22Rv1 (cell line): ENCODE measurements at regions not wholly inside any gene's neighbourhood (a gene's known extent, or its start where the extent isn't known, plus 50 kb on each side); places are given as distances from the start of the nearest gene placed in this dataset.
"Not testable (repeated sequence)": the region's sequence is repeated elsewhere in the genome, so short reads cannot be mapped to it uniquely, and the experiment has no call there.

ENCODE experiments used
- H3K27ac ChIP-seq: fragments of 450-650 bp; 2 replicates; pipeline ENCODE4 v1.5.1; 2017
- ZFX ChIP-seq: fragments of 450-650 bp; IDR thresholded peaks from 2 replicates; pipeline ENCODE4 v1.6.1; 2017; ENCODE audit warnings: antibody characterized with exemption, borderline replicate concordance
- TF ChIP-seq, protein P1 (sequence below): fragments of 450-650 bp; IDR thresholded peaks from 2 replicates; pipeline ENCODE4 v1.5.1; 2017; ENCODE audit warnings: mild to moderate bottlenecking

DNA sequence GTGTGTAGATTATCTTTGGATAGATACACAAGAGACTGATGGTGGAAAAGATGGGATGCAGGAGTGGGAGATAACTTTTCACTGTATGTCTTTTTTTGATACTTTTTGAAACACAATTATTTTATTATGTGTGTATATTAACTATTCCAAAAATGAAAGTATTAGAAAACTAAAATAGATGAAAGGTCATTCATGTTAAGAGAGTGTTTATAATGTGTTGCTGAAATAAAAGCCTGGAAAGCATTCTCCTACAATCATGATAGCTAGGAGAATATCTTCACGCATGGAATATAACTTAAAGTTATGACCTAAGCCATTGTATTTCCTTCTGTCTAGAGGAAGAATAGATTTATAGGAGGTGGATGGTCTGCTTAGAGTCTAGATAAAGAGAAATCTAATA lies 154.8 kb upstream of the MAST4 start:
- TF ChIP-seq ZFX = no peak
- TF ChIP-seq, protein P1, sequence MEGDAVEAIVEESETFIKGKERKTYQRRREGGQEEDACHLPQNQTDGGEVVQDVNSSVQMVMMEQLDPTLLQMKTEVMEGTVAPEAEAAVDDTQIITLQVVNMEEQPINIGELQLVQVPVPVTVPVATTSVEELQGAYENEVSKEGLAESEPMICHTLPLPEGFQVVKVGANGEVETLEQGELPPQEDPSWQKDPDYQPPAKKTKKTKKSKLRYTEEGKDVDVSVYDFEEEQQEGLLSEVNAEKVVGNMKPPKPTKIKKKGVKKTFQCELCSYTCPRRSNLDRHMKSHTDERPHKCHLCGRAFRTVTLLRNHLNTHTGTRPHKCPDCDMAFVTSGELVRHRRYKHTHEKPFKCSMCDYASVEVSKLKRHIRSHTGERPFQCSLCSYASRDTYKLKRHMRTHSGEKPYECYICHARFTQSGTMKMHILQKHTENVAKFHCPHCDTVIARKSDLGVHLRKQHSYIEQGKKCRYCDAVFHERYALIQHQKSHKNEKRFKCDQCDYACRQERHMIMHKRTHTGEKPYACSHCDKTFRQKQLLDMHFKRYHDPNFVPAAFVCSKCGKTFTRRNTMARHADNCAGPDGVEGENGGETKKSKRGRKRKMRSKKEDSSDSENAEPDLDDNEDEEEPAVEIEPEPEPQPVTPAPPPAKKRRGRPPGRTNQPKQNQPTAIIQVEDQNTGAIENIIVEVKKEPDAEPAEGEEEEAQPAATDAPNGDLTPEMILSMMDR = no peak
- H3K27ac ChIP-seq = no peak overlapping the region

DNA sequence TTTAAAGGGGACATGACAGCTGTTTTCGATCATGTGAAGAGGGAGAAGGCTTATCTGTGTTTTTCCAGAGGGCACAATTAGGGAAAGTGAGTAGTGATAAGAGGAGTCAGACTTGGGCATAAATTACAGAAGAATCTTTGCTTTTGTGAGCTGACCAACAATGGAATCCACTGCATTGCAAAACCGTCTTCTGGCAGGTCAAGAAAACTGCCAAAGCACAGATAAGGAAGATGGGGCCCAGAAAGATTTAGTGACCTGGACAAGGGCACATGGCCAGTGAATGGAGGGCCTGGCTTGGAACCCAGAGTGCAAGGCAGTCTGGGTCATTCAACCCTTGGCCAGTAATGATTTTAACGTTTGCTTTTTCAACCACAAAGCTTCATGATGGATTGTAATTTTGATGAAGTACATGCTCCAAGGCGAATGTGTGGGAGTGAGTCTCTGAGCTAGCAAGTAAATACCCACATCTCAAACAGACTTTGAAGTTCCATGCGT lies 153.2 kb upstream of the MAST4 start:
- no peak overlapping the region for H3K27ac ChIP-seq
- TF ChIP-seq, protein P1 = no peak
- no peak for TF ChIP-seq ZFX

DNA sequence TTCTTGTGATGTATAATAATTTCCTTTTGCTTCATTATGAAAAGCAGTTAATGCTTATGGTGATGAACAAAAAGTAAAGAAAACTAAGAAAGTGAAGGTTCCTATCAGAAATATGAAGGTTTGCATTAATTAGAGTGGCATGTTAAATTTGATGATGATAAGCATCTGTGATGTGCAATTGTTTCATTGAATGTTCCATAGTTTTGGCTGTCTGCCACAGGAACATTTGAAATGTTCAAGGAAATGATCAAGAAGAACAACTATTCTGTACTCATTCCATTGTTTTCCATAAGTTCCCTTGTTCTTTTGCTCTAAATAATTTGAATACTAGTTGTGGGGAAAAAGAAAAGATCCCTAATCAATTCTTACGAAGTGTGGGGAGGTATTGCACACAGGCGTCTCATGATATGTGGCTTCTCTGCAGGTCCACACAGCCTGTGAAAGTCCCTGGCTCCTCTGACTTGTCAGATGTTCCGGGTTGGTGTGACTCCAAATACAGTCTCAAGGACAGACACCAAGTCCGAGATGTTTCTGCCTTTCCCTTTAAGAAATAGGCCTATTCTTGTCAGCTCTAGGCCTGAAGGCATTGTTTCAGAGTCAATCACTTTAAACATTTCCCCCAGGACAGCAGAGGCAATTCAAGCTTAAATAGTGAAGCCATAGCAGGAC lies 152.6 kb upstream of the MAST4 start:
- TF ChIP-seq, protein P1 = no peak
- TF ChIP-seq ZFX = no peak
- no peak overlapping the region for H3K27ac ChIP-seq

DNA sequence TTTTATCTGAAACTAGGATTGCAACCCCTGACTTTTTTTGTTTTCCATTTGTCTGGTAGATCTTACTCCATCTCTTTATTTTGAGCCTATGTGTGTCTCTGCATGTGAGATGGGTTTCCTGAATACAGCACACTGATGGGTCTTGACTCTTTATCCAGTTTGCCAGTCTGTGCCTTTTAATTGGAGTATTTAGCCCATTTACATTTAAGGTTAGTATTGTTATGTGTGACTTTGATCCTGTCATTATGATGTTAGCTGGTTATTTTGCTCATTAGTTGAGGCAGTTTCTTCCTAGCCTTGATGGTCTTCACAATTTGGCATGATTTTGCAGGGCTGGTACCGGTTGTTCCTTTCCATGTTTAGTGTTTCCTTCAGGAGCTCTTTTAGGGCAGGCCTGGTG lies 148.1 kb upstream of the MAST4 start:
- H3K27ac ChIP-seq = not testable (repeated sequence)

DNA sequence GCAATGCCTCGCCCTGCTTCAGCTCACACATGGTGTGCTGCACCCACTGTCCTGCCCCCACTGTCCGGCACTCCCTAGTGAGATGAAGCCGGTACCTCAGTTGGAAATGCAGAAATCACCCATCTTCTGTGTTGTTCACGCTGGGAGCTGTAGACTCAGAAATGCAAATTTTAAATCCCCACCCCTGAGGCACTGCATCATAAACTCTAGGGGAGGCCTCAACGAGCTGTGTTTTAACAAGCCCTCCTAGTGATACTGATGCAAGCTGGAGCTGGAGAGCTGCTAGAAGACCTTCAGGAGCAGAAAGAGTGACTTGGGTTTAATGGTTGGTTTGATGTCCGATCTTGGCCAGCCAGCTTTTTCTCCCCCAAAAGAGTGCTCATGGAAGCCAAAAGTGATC lies 146.0 kb upstream of the MAST4 start:
- TF ChIP-seq, protein P1 = no peak
- no peak for TF ChIP-seq ZFX
- H3K27ac ChIP-seq = no peak overlapping the region

DNA sequence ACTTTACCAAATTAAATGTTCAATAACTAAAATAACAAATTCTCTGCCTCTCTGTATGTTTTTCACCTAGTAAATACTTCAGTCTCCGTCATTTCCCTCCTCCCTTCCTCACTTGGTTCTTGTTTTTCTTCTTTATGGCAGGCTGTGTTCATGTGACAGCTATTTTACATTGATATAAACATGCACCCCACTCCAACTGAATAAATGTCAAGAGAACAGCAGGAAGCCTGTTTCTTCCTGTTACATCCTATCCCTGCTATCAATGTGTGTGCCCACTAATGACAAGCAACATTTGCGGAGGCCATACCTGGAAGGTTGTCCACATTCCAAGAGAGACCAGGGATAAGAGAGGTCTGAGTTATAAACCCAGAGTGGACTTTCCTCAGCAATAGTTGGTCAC lies 145.2 kb upstream of the MAST4 start:
- H3K27ac ChIP-seq = no peak overlapping the region
- no peak for TF ChIP-seq ZFX
- TF ChIP-seq, protein P1 = no peak

DNA sequence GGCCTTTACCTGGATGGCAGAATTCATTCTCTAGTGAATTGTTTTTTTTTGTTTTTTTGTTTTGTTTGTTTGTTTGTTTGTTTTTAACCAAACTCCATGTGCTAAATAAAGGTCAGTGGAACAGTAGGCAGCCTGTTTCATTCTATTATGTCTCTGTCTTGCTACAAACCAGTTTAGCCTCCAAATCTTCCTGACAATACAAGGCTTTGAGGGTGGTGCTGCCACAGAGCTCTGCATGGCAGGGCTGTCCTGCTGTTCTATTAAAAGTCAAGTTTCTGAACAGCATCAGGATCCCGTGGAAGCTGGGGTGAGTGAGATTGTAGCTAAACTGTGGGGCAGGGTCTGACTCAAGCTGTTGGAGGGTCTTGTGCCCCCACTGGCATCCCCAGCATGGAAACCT lies 144.1 kb upstream of the MAST4 start:
- no peak for TF ChIP-seq ZFX
- TF ChIP-seq, protein P1 = no peak
- no peak overlapping the region for H3K27ac ChIP-seq
